Chondrocyte (in vitro differentiated cells): ENCODE measurements at regions not wholly inside any gene's neighbourhood (a gene's known extent, or its start where the extent isn't known, plus 50 kb on each side); places are given as distances from the start of the nearest gene placed in this dataset.

Experiments used
- DNase-seq: peaks from one replicate; pipeline ENCODE4 v3.0.0; 2021; ENCODE audit warnings: mixed read lengths, low spot score
- H3K27ac Mint-ChIP-seq: one replicate; pipeline ENCODE4 v1.8.0; 2021; ENCODE audit warnings: mild to moderate bottlenecking, moderate library complexity, mixed read lengths; ENCODE audit not compliant: unreplicated experiment
- H3K27me3 Mint-ChIP-seq: 2 replicates; pipeline ENCODE4 v1.8.0; 2021; ENCODE audit warnings: low read depth, mixed read lengths
- H3K36me3 Mint-ChIP-seq: 2 replicates; pipeline ENCODE4 v1.8.0; 2021; ENCODE audit warnings: low read depth, mixed read lengths
- H3K4me1 Mint-ChIP-seq: 2 replicates; pipeline ENCODE4 v1.8.0; 2021; ENCODE audit warnings: low read depth, mild to moderate bottlenecking, mixed read lengths
- H3K4me3 Mint-ChIP-seq: one replicate; pipeline ENCODE4 v1.8.0; 2021; ENCODE audit warnings: mild to moderate bottlenecking, moderate library complexity, mixed read lengths; ENCODE audit not compliant: unreplicated experiment
- H3K9me3 Mint-ChIP-seq: 2 replicates; pipeline ENCODE4 v1.8.0; 2021; ENCODE audit warnings: low read depth, mixed read lengths
- CTCF ChIP-seq: fragments of 200-600 bp; sonication (generic); IDR thresholded peaks from 2 replicates; pipeline ENCODE4 v1.5.0; 2021; ENCODE audit warnings: antibody characterized with exemption, mild to moderate bottlenecking, moderate library complexity

- Mint-ChIP-seq H3K4me3 (no peak overlapping the region), H3K9me3 (peaks cover 8% of the 10 kb centered on the region), H3K27me3 (peaks cover 33% of the 10 kb centered on the region), H3K4me1 (no peaks in the 10 kb centered on the region), H3K36me3 (no peaks in the 10 kb centered on the region), H3K27ac (no peak overlapping the region)
- no peak for DNase-seq
- no peak for TF ChIP-seq CTCF
Measured at GRCh38 chr6:169949511-169950097, 198.2 kb downstream of the ERMARD start.

- Mint-ChIP-seq H3K4me3 (no peak overlapping the region), H3K4me1 (peaks cover 3% of the 10 kb centered on the region), H3K27me3 (peaks cover 46% of the 10 kb centered on the region), H3K36me3 (no peaks in the 10 kb centered on the region), H3K9me3 (peaks cover 13% of the 10 kb centered on the region), H3K27ac (no peak overlapping the region)
- no peak for DNase-seq
- no peak for TF ChIP-seq CTCF
Measured at GRCh38 chr6:169946971-169947370, 195.5 kb downstream of the ERMARD start.

- Mint-ChIP-seq H3K9me3 (peaks cover 13% of the 10 kb centered on the region), H3K4me1 (peaks cover 3% of the 10 kb centered on the region), H3K27me3 (peaks cover 56% of the 10 kb centered on the region)
Measured at GRCh38 chr6:169945117-169945516, 193.7 kb downstream of the ERMARD start.

GRCh38 chr6:169944415-169944814, 193.0 kb downstream of the ERMARD start:
- H3K27me3 Mint-ChIP-seq: peaks cover 63% of the 10 kb centered on the region
- peaks cover 13% of the 10 kb centered on the region for H3K9me3 Mint-ChIP-seq
- DNase-seq: no peak
- H3K36me3 Mint-ChIP-seq: no peaks in the 10 kb centered on the region
- no peak for TF ChIP-seq CTCF
- peaks cover 3% of the 10 kb centered on the region for H3K4me1 Mint-ChIP-seq
- no peak overlapping the region for H3K4me3 Mint-ChIP-seq
- H3K27ac Mint-ChIP-seq: no peak overlapping the region

More at GRCh38 chr6:169945117-169945516, 193.7 kb downstream of the ERMARD start:
- no peak for TF ChIP-seq CTCF
- no peak for DNase-seq
- Mint-ChIP-seq H3K4me3 (no peak overlapping the region), H3K36me3 (no peaks in the 10 kb centered on the region), H3K27ac (no peak overlapping the region)

GRCh38 chr6:169944061-169944337, 192.6 kb downstream of the ERMARD start:
- H3K9me3 Mint-ChIP-seq: peaks cover 13% of the 10 kb centered on the region
- H3K4me3 Mint-ChIP-seq: no peak overlapping the region
- no peak for DNase-seq
- H3K36me3 Mint-ChIP-seq: no peaks in the 10 kb centered on the region
- H3K4me1 Mint-ChIP-seq: peaks cover 3% of the 10 kb centered on the region
- H3K27ac Mint-ChIP-seq: no peak overlapping the region
- no peak for TF ChIP-seq CTCF
- peaks cover 67% of the 10 kb centered on the region for H3K27me3 Mint-ChIP-seq
